Kidney epithelial cell (primary cell): ENCODE measurements at regions not wholly inside any gene's neighbourhood (a gene's known extent, or its start where the extent isn't known, plus 50 kb on each side); places are given as distances from the start of the nearest gene placed in this dataset.

ENCODE experiments used
- DNase-seq: peaks from one replicate; pipeline ENCODE4 v3.0.0-alpha.2; 2010; ENCODE audit warnings: low read depth
- H3K27me3 ChIP-seq: 2 replicates; pipeline ENCODE4 v1.6.0; 2011; ENCODE audit warnings: low read length; ENCODE audit not compliant: control insufficient read depth, insufficient read depth
- H3K36me3 ChIP-seq: 2 replicates; pipeline ENCODE4 v1.5.1; 2011; ENCODE audit warnings: low read length; ENCODE audit not compliant: control insufficient read depth, insufficient read depth
- H3K4me3 ChIP-seq: 2 replicates; pipeline ENCODE4 v1.5.1; 2011; ENCODE audit warnings: low read depth, mild to moderate bottlenecking, control low read depth, low read length
- CTCF ChIP-seq: IDR thresholded peaks from 2 replicates; pipeline ENCODE4 v1.5.1; 2011; ENCODE audit warnings: mild to moderate bottlenecking, moderate library complexity, low read length, control low read depth, inconsistent platforms; ENCODE audit not compliant: insufficient read depth, poor library complexity, severe bottlenecking

- DNase-seq: peak; percentile 54
- no peaks in the 10 kb centered on the region for H3K27me3 ChIP-seq
- no peak for TF ChIP-seq CTCF
- no peak overlapping the region for H3K4me3 ChIP-seq
- H3K36me3 ChIP-seq: no peaks in the 10 kb centered on the region
Measured at GRCh38 chr9:89941875-89942274, 337.1 kb downstream of the GADD45G start.

GRCh38 chr9:89942643-89943042 lies 337.8 kb downstream of the GADD45G start:
- H3K27me3 ChIP-seq: no peaks in the 10 kb centered on the region
- no peak for TF ChIP-seq CTCF
- no peaks in the 10 kb centered on the region for H3K36me3 ChIP-seq
- no peak for DNase-seq
- no peak overlapping the region for H3K4me3 ChIP-seq

GRCh38 chr9:89943309-89943708 lies 338.5 kb downstream of the GADD45G start:
- H3K4me3 ChIP-seq: no peak overlapping the region
- H3K36me3 ChIP-seq: no peaks in the 10 kb centered on the region
- no peak for TF ChIP-seq CTCF
- DNase-seq: no peak
- no peaks in the 10 kb centered on the region for H3K27me3 ChIP-seq

- Histone ChIP-seq H3K4me3 (no peak overlapping the region), H3K27me3 (no peaks in the 10 kb centered on the region), H3K36me3 (no peaks in the 10 kb centered on the region)
- no peak for TF ChIP-seq CTCF
- DNase-seq: no peak
Measured at GRCh38 chr9:89943728-89944127, 338.9 kb downstream of the GADD45G start.

GRCh38 chr9:89945133-89945532 lies 340.3 kb downstream of the GADD45G start:
- peak; percentile 13 for TF ChIP-seq CTCF
- Histone ChIP-seq H3K36me3 (no peaks in the 10 kb centered on the region), H3K27me3 (no peaks in the 10 kb centered on the region), H3K4me3 (no peak overlapping the region)
- no peak for DNase-seq

- H3K4me3 ChIP-seq: no peak overlapping the region
- TF ChIP-seq CTCF: no peak
- no peaks in the 10 kb centered on the region for H3K27me3 ChIP-seq
- no peak for DNase-seq
- no peaks in the 10 kb centered on the region for H3K36me3 ChIP-seq
Measured at GRCh38 chr9:89946741-89947140, 341.9 kb downstream of the GADD45G start.
